Stimulated activated CD4-positive, alpha-beta T cell treated with anti-CD3 and anti-CD28 coated beads, Interleukin-1b, Interleukin-23, amount 100 ng/mL, for 48 hours (primary cell): ENCODE measurements at regions not wholly inside any gene's neighbourhood (a gene's known extent, or its start where the extent isn't known, plus 50 kb on each side); places are given as distances from the start of the nearest gene placed in this dataset.

Experiments used
- DNase-seq: peaks from one replicate; pipeline ENCODE4 v3.0.0-alpha.2; 2020

DNA sequence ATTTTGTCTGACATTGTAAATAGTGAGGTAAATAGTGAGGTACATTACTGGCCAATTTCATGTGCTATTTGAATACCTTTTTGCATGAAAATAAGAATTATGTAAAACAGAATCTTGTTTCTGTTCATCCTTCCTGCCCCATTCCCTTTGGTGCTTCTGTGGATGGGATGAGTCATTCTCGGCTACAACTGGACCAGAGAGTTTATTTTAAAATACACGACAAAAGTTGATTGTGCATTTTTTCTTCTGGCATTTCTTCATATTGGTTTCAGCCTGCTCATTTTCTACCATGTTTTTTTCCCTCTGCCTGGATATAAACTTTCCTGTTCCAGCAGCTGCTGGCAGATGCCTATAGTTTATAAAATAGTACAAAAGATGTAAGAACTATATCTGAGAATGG lies 107.5 kb downstream of the CYSLTR2 start:
- no peak for DNase-seq

DNA sequence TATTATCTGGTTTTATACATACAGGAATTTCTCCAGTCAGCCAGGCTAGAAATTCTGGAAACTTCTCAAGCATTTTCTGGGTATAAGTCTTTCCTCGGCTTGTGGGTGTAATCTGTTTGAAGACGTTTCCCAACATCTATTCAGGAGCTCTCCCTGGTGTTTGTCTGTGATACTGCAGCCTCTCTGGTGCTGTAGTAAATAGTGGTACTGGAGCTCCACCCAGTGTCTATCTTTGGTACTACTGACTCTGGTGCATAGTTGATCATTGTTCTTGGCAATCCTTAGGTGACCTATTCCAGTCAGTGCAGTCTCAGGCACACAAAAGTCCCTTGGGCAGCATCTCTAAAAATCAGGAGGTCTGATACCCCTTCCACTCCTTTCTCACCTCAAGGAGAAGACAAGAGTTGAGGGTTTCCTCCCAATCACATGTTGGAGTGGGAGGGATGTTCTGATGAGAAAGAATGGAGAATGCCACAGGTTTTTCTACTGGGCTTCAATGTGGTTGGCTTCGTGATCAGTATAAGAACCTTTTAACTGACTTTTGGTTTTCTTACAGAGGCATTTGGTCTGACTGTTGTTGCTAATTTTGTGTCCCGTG lies 115.5 kb downstream of the CYSLTR2 start:
- peak; percentile 79 for DNase-seq

DNA sequence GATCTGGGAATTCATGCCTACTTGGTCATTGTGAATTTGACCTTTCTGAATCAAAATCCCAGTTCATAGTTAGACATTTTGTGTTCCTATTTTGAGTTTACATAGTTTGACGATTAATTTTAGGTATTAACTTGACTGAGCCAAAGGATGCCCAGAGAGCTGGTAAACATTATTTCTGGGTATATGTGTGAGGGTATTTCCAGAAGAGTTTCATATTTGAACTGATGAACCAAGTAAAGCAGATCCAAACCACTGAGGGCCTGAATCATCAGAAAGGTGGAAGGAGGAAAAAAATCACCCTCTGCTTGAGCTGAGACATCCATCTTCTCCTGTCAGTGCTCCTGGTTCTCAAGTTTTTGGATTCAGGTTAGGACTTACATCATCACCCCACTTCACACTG lies 116.6 kb downstream of the CYSLTR2 start:
- no peak for DNase-seq

DNA sequence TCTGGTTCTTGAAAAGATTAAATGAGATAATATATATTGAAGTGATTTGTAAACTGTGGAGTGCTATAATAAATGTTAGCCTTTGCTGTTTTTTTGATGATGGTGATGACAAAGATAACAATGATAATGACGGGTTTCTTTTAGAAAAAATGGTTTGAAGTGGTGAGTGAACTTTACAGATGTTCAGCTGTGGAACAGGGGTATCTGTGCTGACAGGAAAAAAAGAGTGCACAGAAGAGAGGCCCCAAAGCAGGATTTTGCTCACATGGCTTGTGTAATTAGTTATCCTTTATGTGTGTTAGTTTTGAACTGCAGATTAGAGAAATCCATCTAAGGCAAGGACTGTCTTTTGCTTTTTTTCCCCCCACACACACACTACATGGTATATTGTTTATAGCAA lies 119.2 kb downstream of the CYSLTR2 start:
- DNase-seq = no peak

DNA sequence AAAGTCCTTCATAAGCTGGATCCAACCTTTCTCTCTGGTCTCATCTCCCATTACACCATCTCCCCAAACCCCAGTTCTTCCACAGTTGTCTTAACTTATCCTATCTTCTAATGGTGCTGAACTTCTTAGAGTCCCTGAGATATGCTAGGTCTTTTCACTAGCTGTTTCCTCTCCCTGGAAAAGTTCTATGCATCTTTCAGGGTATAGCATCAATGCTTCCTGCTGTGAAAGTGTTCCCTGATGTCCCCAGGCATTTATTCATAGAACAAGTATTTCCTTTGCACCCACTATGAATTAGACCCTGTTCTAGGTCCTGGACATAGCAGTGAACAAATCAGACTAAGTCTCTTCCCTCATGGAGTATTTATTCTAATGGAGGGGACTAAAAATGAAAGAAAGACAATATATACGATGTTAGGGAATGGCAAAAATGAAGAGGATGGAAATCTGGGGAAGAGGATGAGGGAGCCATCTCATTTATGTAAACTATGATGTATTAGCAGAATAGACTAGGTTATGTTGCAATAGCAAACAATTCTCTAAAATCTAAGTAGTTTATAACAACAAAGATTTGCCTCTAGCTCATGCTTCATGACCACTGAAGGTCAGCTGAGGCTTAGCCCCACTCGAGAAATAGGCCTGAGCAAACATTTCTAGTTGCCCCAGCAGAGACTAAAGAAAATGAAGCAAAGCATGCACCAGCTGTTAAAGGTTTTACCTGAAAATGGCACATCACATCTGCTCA lies 120.0 kb downstream of the CYSLTR2 start:
- DNase-seq = no peak

DNA sequence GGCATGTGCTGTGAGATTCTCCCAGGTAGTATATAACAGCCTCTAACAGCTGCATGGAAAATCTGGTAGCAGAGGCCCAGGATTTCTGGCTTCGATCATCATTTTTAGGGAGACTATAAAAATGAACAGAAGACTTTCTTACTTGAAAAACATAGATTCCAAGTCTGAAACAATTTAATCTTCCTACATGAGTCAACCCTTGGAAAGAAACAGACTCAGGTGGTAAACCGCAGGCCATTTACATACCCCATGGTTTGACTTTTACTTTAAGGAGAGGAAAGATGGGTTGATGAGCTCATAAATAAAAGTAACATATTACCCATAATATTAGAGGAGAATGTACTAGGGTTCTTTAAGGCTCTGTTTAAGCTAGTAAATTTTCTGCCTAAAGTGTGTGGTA lies 121.6 kb downstream of the CYSLTR2 start:
- DNase-seq = no peak

DNA sequence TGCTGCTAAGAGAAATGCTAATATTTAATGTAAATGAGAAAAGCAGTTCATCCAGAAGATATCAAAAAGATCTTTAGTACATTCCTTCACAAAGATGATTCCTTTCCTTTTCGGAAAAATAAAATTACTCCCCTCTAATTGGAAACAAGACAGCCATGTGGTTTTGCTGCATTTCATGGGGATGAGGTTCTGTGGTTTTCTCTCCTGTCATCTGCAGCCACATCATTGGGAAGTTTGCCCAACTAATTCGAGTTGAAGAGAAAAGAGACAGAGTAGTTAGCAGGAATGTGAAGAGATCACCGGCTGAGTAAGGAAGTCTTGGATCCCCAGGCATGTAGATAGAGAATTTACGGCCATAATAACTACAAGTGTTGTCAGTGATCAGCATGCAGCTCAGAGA lies 122.1 kb downstream of the CYSLTR2 start:
- no peak for DNase-seq

DNA sequence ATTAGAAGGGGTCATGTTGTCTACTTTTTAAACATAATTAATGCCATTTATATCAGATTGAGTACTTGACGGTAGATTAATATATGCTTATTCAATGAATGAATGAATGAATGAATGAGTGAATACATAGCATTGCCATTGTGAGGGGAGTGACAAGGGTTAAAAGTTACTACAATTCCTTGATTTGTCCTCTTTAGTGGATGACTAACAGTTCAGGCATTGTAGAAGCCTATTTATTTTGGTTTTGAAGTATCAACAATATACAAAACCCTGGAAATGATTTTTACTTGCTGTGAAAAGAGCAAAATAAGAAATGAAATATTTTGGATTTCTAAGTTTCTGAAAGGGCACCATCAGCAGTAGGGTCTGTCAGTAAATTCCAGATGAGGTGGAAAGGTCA lies 122.7 kb downstream of the CYSLTR2 start:
- DNase-seq = no peak

DNA sequence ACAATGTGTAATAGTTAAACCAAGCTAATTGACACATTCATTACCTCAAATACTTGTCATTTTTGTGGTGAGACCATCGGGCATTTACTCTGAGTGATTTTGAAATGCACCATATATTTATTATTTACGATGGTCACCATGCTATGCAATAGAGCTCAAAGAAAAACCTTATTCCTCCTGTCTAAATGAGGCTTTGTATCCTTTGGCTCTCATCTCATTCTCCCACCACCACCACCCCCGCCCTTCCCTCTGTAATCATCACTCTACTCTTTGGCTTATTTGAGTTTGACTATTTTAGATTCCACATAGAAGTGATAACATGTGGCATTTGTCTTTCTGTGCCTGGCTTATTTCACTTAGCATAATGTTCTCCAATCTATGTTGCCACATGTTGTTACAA lies 124.9 kb downstream of the CYSLTR2 start:
- no peak for DNase-seq

DNA sequence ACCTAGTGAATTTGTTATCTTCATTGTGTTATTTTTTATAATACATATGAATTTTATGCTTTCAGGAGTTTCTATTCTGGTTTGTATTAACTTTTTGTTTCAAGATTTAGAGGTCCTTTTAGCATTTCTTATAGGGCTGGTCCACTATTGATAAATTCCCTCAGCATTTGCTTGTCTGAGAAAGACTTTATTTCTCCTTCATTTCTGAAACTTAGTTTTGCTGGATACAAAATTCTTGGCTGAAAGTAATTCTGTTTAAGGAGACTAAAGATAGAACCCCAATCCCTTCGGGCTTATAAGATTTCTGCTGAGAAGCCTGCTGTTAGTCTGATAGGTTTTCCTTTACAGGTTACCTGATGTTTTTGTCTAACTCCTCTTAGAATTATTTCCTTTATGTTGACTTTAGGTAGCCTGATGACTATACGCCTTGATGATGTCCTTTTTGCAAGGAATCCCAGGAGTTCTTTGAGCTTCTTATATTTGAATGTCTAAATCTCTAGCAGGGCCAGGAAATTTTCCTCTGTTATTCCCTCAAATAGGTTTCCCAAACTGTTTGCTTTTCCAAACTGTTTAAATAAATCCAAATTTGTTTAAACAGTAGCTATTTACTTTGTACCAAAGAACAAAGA lies 127.1 kb downstream of the CYSLTR2 start:
- DNase-seq = no peak

DNA sequence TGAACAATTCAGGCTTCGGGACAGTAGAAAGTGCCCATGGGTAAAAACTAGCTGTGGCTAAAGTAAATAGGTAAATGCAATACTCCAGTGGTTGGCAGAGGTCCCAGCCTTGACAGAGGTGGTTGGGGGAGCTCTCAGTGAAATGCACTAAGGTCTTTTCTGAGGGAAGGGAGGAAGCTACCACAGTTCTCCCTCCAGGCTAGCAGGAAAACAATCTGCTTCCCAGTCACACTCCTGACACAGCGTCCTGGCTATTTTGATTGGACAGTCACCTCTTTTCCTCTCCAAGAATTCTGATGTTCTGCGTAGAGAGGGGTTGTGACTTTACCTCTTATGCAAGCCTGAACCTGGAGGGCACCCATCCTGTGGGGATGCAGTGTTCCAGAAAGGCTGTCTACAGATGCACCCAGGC lies 128.7 kb downstream of the CYSLTR2 start:
- no peak for DNase-seq

DNA sequence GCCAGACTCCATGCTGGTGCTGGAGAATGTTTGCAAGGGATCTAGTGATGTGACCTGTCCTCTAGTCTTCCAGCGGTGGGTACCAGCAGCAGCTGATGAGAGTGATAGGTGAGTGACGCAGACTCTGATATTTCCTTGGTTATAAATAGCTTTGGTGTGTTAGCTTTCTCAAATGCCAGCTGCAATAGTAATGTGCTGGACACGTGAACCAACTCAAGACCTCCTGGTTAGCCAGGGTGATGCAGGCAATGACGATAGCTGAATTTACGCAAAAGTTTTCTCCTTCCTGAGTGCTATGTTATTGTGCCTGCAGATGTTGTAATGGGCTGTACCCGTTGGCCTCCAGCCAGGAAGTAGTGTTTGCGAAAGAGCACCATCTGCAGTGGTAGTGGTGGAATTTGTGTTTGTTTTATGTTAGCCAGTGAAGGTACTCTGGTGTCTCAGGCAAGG lies 129.5 kb downstream of the CYSLTR2 start:
- DNase-seq = no peak

DNA sequence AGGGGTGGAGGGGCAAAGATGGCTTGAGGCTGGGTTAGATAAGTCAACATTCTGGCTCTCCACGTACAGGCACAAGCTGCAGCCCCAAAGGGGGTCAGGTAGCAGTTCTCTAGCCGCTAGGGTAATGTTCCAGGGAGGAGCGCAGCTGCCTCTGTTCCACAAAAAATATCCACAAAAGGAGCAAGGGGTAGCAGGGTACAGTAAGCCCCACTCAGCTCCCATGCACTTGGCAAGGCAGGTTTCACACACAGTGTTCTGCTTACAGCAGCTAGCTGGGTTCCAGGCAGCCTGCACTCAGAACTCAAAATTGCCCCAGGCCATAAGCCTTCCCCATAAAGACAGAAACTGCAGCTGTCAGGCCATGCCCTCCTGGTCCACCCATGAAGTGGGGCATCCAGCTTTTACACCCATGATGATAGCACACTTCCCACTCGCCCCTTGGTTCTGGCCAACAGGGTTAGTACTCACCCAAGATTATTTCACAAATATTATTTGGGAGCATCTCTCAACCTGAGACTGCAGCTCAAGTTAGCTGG lies 130.0 kb downstream of the CYSLTR2 start:
- DNase-seq = no peak

DNA sequence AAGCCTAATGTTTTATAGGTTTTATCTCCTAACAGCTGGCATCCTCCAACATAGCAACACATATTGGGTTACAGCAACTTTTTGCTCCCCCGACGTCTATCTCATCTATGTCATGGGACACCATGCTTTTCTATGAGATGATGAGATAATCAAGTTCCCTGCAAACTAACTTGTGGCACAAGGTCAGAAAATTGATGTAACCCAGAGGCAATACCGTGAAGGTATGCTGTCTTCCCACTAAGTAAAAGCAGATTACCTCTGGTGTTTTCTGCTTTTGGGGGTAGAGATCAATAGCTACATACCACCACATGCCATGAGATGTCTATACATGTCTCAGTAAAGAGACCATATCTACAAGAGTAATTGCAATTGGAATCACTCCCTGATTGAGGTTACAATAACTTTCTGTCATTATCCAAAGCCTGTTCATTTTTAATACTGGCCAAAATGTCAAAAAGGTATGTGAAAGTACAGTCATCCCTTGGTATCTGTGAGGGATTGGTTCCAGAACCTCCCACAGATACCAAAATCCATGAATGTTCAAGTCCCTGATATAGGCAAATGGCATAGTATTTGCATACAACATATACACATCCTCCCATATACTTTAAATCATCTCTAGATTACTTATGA lies 131.3 kb downstream of the CYSLTR2 start:
- DNase-seq = no peak

DNA sequence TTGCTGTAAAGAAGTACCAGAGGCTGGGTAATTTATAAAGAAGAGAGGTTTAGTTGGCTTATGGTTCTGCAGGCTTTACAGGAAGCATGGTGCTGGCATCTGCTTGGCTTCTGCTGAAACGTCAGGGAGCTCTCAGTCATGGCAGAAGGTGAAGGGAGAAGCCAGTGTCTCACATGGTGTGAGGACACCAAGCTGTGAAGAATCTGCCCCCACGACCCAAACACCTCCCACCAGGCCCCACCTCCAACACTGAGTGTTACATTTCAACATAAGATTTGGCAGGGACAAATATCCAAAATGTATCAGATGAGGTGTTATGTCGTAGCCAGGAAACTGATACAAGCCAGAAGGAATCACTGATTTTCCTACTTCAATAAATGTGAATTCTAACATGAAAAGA lies 136.5 kb downstream of the CYSLTR2 start:
- DNase-seq = no peak

DNA sequence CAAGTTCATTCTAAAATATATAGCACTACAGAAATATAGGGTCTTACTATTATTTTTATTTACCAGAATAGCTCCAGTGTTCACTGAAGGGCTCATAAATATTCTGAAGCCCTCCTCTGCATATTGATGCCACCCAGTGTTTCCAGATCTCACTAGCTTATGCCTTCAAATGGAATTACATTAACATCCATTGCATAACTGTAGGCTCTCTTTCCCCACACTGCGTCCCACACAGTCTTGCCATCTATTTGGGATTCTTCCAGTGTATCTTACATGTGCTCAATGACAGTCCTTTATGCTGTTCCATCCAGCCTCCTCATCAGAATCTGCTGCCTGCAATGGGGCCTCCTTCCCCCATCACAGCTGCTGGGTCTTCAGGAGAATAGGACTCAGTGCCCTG lies 137.2 kb downstream of the CYSLTR2 start:
- no peak for DNase-seq

DNA sequence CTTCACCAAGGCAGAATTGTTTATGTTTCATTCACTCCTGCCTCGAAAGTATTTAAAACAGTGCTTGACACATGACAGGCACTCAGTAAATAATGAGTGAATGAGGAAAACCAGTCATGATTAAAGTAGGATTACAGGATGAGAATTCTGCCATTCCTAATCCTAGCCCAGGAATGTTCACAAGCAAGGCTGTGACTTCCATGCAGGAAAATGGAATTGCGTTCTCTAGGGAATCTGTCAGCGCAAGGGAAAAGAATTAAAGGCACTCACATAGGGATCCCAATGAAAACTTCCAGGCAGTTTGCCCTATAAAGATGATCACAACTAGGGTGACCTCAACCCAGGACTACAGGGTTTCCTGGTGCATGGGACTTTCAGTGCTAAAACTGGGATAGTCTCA lies 143.4 kb downstream of the CYSLTR2 start:
- no peak for DNase-seq

DNA sequence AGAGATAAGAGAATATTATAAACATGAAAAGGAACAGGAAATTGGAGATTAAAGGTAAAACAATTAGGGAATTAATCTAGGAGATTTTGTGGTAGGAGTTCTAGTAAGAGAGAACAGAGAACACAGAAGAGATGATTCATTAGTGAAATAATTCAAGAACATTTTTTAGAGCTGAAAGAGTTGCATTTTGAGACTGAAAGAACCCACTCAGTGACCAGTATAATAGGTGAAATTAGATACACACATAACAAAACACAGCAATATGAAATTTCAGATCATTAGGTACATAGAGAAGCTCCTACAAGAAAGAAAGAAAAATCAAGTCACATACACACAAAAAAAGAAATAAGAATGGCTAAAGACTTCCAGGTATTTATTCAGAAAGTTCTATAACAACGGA lies 144.0 kb downstream of the CYSLTR2 start:
- no peak for DNase-seq

DNA sequence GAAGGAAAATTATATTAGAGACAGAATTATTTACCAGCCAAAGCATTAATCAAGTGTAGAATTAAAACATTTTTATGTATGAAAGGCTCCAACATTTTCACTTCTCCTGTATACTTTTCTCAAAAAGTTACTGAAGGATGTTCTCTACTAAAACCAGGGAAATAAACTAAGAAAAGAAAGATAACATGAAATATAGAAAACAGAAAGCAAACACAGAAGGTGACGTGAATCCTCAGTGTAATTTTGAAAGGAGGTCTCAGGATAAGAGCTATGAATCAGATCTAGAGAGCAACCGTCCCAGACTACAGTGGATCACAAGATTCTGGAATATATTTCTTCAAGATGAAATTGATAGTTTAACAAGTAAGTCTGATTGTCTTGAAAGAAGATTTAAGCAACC lies 144.5 kb downstream of the CYSLTR2 start:
- DNase-seq = no peak

DNA sequence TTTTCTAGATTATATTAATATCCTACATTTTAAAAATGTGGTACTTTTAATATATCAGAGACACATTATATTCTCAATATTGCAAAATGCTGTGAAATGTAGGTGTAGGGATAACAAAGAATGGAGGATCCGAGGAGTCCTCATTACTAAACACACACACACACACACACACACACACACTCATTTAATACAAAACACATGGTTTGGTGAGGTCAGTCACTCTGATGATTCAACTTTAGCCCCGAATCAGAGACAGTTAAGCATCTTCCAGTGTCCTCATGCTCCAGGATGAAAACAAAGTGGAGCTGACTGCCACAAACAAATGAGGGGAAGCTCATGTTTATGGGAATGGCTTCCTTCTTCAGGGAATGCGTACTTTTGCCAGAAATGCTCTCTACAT lies 147.5 kb downstream of the CYSLTR2 start:
- no peak for DNase-seq

DNA sequence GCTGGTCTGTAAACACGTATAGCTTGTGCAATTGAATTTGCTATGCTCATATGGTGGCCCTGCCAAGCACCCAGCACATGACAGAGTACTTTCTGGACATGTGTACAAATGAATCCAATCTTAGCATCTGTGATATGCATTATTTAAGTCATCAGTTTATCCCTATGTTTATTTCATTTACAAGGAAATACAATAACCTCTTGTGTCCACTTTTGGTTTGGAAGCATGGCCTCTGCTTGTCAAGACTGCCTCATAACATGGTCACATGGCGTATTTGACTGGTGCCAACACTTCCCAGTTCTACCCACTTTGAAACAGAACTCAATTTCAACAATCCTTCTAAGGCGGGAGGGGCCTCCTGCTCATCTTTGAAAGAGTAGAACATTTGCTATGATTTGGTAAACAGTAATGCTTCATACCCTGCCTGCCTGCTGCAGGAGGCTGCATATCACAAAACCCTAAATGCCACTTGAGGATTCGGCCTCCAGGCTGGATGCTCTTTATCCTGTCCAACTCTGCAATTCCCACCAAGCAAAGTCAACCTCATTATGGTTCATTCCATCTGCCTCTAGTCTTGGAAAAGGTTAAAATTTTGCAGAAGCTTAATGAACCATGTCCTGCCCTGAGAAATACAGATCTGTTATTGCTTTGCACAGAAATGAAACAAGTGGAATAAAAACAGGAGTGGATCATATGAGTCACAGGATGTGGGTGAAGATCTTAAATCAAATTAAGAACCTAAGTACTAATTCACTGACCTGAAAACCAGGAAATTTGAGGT lies 151.3 kb downstream of the CYSLTR2 start:
- DNase-seq = no peak

DNA sequence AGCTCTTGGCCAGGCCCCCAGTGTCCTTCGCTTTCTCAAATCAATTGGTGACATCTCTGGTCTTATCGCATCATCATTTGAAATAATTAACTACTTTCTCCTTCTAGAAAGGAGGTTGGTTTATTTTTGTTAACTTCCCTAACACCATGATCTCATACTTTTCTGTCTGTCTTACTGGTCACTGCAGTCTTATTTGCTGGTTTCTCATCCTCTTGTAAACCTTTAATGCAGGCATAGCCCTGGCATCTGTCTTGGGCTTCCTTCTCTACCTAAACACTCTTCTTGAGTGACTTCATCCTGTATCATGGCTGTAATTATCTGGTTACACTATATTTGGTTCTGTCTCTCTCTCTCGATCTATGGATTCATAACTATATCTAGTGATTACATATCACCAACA lies 152.8 kb downstream of the CYSLTR2 start:
- DNase-seq = no peak

DNA sequence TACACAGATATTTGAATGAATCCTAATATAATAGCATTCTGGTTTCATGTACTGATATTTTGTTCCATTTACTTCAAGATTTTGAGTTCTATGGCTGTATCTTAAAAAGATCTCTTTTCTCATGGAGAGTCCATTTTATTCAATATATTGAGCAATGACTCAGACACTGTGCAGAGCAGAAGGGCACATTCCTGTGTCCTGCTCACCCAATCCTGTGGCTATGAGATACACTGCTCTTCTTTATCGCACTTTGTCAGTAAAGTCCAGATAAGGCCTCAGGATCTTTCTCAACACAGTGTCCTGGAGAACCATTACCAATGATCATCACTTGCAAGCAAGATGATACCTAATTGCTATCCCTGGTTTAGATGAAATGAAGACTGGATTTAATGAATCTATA lies 155.0 kb downstream of the CYSLTR2 start:
- no peak for DNase-seq
